IPS-18a (cell line): ENCODE measurements at regions not wholly inside any gene's neighbourhood (a gene's known extent, or its start where the extent isn't known, plus 50 kb on each side); places are given as distances from the start of the nearest gene placed in this dataset.
A peak's percentile ranks its signal among the peaks of the same experiment; 100 is the strongest.

Experiments used
- H3K27ac ChIP-seq: one replicate; pipeline ENCODE4 v1.5.1; 2013; ENCODE audit warnings: low read length
- H3K27me3 ChIP-seq: one replicate; pipeline ENCODE4 v1.6.1; 2013; ENCODE audit warnings: mild to moderate bottlenecking, low read length; ENCODE audit not compliant: control insufficient read depth, insufficient read depth
- H3K36me3 ChIP-seq: one replicate; pipeline ENCODE4 v1.6.1; 2013; ENCODE audit warnings: low read depth, low read length; ENCODE audit not compliant: control insufficient read depth
- H3K4me1 ChIP-seq: one replicate; pipeline ENCODE4 v1.6.1; 2013; ENCODE audit warnings: low read depth, low read length; ENCODE audit not compliant: control insufficient read depth
- H3K4me3 ChIP-seq: one replicate; pipeline ENCODE4 v1.5.1; 2013; ENCODE audit warnings: low read length
- H3K9ac ChIP-seq: one replicate; pipeline ENCODE4 v1.6.1; 2013; ENCODE audit warnings: mild to moderate bottlenecking, low read length, moderate library complexity
- H3K9me3 ChIP-seq: one replicate; pipeline ENCODE4 v1.6.1; 2013; ENCODE audit warnings: low read depth, low read length; ENCODE audit not compliant: control insufficient read depth

DNA sequence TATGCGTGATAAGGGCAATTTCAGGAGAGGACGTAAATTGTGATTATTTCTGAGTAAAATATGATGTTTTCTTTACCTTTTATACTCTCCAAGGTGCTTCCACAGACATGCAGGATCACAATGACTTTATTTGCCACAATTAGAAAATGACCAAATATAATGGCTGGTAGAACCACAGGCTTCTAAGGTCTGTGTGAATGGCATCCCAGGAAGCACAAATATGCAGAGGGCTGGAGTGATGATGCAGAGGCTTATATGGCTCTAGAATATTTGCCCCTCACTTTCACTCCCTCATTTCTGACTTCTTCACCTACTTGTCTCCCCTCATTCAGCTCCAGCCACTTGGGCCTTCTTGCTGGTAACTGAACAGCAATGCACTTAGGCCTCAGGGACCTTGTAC, 502.1 kb upstream of the MAP3K7 start:
- Histone ChIP-seq H3K9me3 (no peaks in the 10 kb centered on the region), H3K4me1 (peaks cover 22% of the 10 kb centered on the region), H3K36me3 (no peaks in the 10 kb centered on the region), H3K9ac (no peak overlapping the region), H3K27me3 (no peaks in the 10 kb centered on the region), H3K27ac (no peak overlapping the region), H3K4me3 (no peak overlapping the region)

DNA sequence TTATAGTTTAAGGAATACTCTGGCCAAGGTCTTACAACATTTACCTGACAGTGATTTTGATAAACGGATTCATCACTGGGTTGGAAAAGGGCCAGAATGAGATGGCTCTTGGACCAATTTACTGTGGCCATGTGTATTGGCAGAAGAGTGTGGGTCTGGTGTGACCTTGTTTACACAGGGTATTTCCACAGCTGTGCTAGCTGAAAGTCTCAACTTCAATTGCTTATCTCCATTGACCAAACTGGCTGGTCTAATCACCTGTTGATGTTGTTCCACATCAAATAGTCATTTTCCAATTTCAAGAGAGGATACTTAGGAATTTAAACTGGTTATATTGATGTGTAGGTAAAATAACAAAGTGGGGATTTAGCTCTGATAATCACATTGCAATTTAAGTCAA, 501.6 kb upstream of the MAP3K7 start:
- Histone ChIP-seq H3K36me3 (no peaks in the 10 kb centered on the region), H3K27me3 (no peaks in the 10 kb centered on the region), H3K9me3 (no peaks in the 10 kb centered on the region), H3K4me3 (no peak overlapping the region), H3K27ac (no peak overlapping the region), H3K4me1 (peaks cover 24% of the 10 kb centered on the region), H3K9ac (no peak overlapping the region)

DNA sequence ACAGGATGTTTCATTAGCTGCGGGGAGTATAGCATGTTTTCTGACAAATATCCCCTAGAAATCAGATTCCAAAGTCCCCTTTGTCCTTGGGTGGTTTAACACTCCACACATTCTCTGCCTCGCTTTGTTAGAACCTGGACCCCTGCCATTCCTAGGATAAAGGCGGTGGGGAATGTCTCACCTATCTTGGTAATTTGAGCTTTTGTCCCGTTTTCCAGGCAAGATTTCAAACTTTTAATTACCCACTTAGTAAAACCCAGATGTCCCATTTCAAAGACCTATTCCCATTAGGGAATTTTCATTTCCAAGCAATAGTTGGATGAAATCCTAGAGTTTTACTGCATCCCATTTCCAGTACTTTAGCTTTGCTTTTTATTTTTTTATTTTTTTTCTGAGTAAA, 501.0 kb upstream of the MAP3K7 start:
- Histone ChIP-seq H3K36me3 (no peaks in the 10 kb centered on the region), H3K4me1 (peaks cover 31% of the 10 kb centered on the region), H3K4me3 (no peak overlapping the region), H3K27ac (no peak overlapping the region), H3K9ac (peak overlapping the region; percentile 37), H3K9me3 (no peaks in the 10 kb centered on the region), H3K27me3 (no peaks in the 10 kb centered on the region)

GRCh38 chr6:91083211-91083610, 496.3 kb upstream of the MAP3K7 start:
- no peak overlapping the region for H3K27ac ChIP-seq

DNA sequence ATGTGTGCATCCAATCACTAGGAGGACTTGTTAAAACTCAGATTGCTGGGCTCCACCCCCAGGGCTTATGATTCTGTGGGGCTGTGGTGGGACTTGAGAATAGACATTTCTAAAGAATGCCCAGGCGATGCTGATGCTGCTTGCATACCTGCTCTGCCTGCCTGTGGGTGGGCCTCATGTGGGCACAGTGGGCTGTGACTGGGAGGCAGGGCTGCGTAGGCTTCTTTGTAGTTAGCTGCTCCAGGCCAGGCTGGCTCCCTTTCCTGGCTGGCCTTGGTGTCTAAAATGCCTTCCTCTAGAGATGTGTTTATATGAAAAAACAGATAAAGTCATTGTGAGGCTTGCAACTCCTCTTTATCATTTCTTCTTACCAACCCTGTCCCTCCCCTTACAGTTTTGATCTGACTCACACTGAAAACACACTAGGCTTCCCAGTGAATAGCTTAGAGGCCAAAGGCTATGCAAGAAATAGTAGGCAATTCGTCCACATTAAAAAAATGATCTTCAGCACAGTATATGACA, 495.5 kb upstream of the MAP3K7 start:
- H3K4me3 ChIP-seq, result no peak overlapping the region
- H3K27ac ChIP-seq, result no peak overlapping the region
- H3K4me1 ChIP-seq, result peaks cover 26% of the 10 kb centered on the region
- H3K27me3 ChIP-seq, result no peaks in the 10 kb centered on the region
- H3K36me3 ChIP-seq, result no peaks in the 10 kb centered on the region
- H3K9ac ChIP-seq, result no peak overlapping the region
- no peaks in the 10 kb centered on the region for H3K9me3 ChIP-seq

More at GRCh38 chr6:91083211-91083610, 496.3 kb upstream of the MAP3K7 start:
- Histone ChIP-seq H3K9me3 (no peaks in the 10 kb centered on the region), H3K36me3 (no peaks in the 10 kb centered on the region), H3K27me3 (no peaks in the 10 kb centered on the region), H3K9ac (no peak overlapping the region), H3K4me1 (peaks cover 34% of the 10 kb centered on the region), H3K4me3 (no peak overlapping the region)

GRCh38 chr6:91081452-91082067, 494.7 kb upstream of the MAP3K7 start:
- Histone ChIP-seq H3K9ac (no peak overlapping the region), H3K4me1 (peaks cover 18% of the 10 kb centered on the region), H3K9me3 (no peaks in the 10 kb centered on the region), H3K36me3 (no peaks in the 10 kb centered on the region), H3K27ac (no peak overlapping the region), H3K4me3 (no peak overlapping the region), H3K27me3 (no peaks in the 10 kb centered on the region)

DNA sequence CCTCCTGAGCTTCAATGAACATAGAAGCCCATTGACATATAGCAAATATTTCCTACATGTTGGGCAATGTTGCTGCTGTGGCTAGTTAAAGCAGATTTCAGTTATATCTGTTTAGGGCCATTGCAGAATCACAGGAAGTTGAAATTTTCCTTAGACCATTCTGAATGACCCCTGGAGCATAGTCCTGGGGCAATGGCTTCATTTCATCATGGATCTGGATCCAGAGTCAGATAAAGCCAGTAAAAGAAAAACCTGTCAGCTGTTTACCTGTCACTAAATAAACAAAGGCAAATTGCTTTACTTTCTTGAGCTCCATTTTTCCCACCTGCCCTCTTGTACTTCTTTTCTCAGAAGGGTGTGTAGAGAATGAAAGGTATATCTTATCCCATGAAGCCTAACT, 494.0 kb upstream of the MAP3K7 start:
- Histone ChIP-seq H3K27me3 (no peaks in the 10 kb centered on the region), H3K27ac (no peak overlapping the region), H3K9ac (no peak overlapping the region), H3K36me3 (no peaks in the 10 kb centered on the region), H3K4me1 (peaks cover 18% of the 10 kb centered on the region), H3K9me3 (no peaks in the 10 kb centered on the region), H3K4me3 (no peak overlapping the region)

GRCh38 chr6:91079969-91080368, 493.1 kb upstream of the MAP3K7 start:
- H3K36me3 ChIP-seq, result no peaks in the 10 kb centered on the region
- no peak overlapping the region for H3K27ac ChIP-seq
- H3K4me1 ChIP-seq, result peaks cover 18% of the 10 kb centered on the region
- H3K27me3 ChIP-seq, result no peaks in the 10 kb centered on the region
- H3K4me3 ChIP-seq, result no peak overlapping the region
- H3K9me3 ChIP-seq, result no peaks in the 10 kb centered on the region
- no peak overlapping the region for H3K9ac ChIP-seq

DNA sequence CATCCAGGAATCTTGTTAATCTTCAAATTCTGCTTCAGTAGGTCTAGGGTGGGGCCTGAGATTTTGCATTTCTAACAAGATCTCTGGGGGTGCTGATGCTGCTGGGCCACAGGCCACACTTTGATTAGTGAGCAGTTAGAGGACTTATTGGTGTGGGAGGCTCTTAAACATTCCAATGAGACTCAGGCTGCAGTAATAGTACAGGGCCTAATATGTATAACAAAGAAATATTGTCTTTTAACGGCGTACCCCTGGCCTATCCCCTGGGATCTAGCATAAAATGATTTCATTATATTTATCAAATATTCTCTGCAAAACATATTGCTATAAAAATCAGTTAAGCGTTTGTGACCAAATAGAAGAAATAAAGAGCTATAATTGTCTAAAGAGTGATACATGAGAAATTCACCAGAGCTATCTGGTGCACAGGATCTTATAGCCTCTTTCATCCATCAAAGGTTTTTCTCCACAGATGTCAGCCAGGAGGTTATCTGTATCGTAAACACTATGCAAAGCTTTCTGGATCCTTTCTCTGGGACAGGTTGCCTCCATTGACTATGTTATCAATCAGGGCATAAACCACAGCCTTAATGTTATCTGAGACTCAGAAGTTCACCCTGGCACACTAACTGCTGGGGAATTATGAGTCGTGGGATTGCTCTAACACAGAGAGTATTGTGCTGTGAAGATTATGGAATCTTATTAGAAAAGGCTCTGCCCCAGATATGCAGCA, 488.5 kb upstream of the MAP3K7 start:
- no peaks in the 10 kb centered on the region for H3K27me3 ChIP-seq
- no peak overlapping the region for H3K4me3 ChIP-seq
- H3K9me3 ChIP-seq, result no peaks in the 10 kb centered on the region
- H3K4me1 ChIP-seq, result no peaks in the 10 kb centered on the region
- no peaks in the 10 kb centered on the region for H3K36me3 ChIP-seq
- H3K9ac ChIP-seq, result no peak overlapping the region
- H3K27ac ChIP-seq, result no peak overlapping the region

DNA sequence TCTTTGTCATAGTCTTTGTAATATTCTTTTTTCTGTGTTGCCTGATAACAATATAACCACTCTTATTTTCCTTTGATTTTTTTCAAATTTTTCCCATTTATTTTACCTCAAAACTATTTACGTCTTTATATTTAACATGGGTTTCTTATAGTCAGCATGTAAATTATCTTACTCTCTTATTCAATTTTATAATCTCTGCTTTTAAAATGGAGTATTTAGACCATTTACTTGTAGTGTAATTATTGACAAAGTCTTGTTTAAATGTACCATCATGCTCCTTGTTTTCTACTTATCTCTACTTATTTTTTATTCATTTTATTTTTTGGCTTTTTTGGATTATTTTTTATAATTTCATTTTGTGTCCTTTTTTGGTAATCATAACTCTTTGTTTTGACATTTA, 476.5 kb upstream of the MAP3K7 start:
- H3K27me3 ChIP-seq, result no peaks in the 10 kb centered on the region
- H3K4me1 ChIP-seq, result no peaks in the 10 kb centered on the region
- no peak overlapping the region for H3K27ac ChIP-seq
- no peak overlapping the region for H3K9ac ChIP-seq
- H3K36me3 ChIP-seq, result no peaks in the 10 kb centered on the region
- no peaks in the 10 kb centered on the region for H3K9me3 ChIP-seq
- no peak overlapping the region for H3K4me3 ChIP-seq

DNA sequence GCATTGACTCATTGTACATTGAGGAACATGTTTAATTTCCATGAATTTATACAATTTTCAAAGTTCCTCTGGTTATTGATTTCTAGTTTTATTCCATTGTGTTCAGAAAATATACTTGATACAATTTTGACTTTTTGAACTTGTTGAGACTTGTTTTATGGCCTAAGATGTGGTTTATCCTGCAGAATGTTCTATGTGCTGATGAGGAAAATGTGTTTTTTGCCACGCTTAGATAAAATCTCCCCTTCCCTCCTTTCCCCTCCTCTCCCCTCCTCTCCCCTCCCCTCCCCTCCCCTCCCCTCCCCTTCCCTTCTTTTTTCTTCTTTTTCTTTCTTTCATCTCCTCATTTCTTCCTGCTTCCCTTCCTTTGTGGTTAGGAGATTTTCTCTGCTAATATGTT, 470.8 kb upstream of the MAP3K7 start:
- H3K27ac ChIP-seq, result no peak overlapping the region
- no peak overlapping the region for H3K9ac ChIP-seq
- no peak overlapping the region for H3K4me3 ChIP-seq
- H3K36me3 ChIP-seq, result no peaks in the 10 kb centered on the region
- H3K9me3 ChIP-seq, result peaks cover 2% of the 10 kb centered on the region
- no peaks in the 10 kb centered on the region for H3K4me1 ChIP-seq
- no peaks in the 10 kb centered on the region for H3K27me3 ChIP-seq

DNA sequence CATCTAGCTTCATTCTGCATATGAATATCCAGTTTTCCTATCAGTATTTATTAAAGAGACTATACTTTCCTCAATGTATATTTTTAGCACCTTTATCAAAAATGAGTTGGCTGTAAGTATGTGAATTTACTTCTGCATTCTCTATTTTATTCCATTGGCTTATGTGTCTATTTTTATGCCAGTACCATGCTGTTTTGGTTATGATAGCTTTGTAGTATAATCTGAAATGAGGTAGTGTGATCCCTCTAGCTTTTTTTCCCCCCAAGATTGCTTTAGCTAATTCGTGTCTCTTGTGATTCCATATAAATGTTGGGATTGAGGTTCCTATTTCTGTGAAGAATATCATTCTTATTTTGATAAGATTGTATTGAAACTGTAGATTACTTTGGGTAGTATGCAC, 469.1 kb upstream of the MAP3K7 start:
- Histone ChIP-seq H3K9me3 (peaks cover 2% of the 10 kb centered on the region), H3K4me3 (no peak overlapping the region), H3K36me3 (no peaks in the 10 kb centered on the region), H3K4me1 (no peaks in the 10 kb centered on the region), H3K9ac (no peak overlapping the region), H3K27ac (no peak overlapping the region), H3K27me3 (no peaks in the 10 kb centered on the region)
